HG02759 (cell line): ENCODE measurements at regions not wholly inside any gene's neighbourhood (a gene's known extent, or its start where the extent isn't known, plus 50 kb on each side); places are given as distances from the start of the nearest gene placed in this dataset.

Experiments
- ATAC-seq: cut with Tn5 transposase; IDR thresholded peaks from one replicate; pipeline ENCODE4 v1.9.1; 2021; ENCODE audit warnings: mild to moderate bottlenecking, moderate library complexity; ENCODE audit not compliant: unreplicated experiment

GRCh38 chr9:109912082-109912582 lies 132.1 kb downstream of the PALM2AKAP2 start:
- no peak for ATAC-seq

- ATAC-seq, result peak; percentile 44
Measured at GRCh38 chr9:109912726-109913460, 132.9 kb downstream of the PALM2AKAP2 start.

GRCh38 chr9:109913461-109913810 lies 133.4 kb downstream of the PALM2AKAP2 start:
- no peak for ATAC-seq

DNA sequence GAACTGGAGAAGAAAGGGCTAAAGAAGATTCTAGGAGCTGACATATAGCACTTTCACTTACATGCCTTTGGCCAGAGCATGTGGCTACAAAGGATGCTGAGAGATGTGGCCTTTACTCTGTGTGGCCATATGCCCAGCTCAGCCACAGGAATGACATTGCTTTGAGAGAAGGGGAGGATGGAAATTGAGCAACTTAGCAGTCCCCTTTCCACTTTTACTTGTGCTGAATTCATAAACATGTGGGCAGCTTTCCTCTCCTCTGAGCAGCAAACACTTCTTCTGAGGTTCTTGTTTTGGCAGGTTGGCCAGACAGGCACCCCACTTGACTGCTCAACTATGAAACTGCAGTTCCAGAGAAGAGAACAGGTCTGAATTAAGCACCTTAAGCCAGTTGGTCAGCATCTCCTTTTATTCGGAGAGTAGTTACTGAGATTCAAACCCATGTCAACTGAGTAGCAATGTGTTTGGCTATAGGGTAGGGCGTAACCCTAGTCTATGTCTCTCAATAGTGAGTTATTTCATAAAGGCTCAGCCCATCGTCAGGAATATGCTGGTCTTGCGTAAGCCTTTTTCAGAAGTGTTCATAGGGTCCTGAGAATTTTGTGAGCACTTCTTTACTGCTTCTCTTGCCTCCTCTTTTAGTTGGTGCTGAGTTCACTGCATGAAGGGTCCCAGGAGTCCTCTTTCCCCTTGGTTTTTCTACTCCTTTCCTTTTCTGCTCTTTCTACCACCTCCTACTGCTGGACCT lies 134.5 kb downstream of the PALM2AKAP2 start:
- ATAC-seq, result peak; percentile 61

GRCh38 chr9:109916316-109916715 lies 136.3 kb downstream of the PALM2AKAP2 start:
- no peak for ATAC-seq

- ATAC-seq, result peak; percentile 66
Measured at GRCh38 chr9:109918339-109919163, 138.6 kb downstream of the PALM2AKAP2 start.

DNA sequence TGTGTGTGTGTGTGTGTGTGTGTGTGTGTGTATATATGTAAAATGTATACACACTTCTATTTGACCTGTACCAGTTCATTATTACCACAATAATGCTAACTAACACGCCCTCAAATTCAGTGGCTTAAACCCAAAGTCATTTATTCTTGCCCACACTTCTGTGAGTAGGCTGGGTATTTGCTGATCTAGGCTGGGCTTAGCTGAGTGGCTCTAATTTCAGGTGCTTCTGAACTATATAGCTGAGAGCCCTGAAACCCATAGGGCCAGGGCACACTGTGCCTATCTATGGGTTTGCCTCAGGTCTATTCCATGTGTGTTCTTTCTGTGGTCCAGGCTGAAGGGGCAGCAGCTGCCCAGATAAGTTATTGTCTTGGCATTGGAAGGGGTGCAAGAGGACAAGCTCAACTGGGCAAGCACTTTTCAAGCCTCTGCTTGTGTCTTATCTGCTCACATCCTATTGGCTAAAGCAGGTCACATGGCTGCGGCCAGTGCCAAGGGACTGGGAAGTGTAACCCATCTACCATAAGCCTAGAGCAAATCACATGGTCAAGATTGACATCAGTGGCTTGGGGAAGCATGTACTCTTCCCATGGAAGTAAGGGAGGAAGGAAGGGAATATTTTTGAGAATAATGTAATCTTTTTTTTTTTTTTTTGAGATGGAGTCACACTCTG lies 139.9 kb downstream of the PALM2AKAP2 start:
- ATAC-seq, result no peak

DNA sequence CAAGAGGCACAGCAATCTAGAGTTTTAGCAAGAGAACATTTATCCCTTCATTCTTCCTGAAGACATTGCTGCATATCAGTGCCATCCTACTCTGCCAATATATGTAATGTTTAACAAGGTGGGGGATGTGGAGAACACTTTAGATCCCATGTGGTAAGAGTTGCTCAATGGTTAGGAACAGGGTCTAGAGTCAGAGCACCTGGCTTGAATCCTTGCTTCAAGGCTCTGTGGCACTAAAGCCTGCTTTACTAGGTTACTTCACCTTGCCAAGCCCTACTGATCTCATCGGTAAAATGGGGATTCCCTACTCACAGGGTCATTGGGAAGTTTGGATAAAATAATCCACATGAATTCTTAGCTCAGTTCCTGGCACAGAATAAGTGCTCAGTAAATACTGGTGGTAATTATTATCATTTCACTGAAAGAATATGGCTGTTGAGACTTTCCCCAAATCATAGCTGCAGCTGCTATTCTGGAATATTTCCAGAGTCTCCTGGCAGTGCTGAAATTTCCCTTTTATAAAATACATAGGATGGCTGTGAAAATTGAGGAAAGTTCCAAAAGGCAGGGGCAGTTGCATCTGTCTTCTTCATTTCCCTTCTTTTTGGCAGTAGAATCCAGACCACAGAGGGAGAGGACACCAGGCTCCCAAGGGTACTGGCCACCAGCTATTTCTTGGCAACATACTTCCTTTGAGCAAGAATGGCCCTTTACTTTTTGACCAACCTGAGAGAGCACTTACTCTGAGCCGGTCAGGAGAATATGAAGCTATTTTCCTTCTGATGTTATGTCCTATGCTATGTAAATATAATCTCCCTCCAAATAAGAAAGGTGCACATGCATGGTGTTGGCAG lies 142.8 kb downstream of the PALM2AKAP2 start:
- no peak for ATAC-seq

DNA sequence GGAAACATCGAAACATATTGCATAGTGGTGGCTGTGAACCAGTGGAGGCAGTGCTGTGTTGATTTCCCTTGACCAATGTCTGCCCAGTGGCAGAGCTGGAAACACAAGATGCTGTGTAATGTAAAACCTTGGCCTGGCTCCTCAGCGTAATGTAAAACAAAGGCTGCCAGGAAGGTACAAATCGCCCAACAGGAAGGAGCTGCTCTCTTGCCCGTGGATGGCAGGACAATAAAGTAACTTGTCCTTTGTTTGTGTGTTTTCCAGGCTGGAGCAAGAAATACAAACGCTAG lies 143.4 kb downstream of the PALM2AKAP2 start:
- ATAC-seq, result no peak

DNA sequence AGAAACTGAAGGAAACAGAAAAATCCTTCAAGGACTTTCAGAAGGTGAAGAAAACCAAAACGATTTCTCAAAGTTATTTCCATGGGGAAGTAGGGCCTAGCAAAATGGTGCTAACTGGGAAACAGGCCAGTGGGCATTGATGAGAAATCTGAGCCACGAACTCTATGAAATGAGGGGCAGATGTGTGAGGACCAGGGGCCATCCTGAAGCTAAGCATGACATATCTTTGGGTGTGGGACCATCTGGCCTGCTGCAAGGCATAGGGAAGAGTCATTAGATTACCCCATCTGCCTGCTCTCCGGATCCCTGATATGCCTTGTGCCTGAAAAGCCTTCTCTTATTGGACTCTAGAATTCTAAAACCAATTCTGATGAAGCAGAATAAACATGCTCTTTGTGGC lies 143.8 kb downstream of the PALM2AKAP2 start:
- ATAC-seq, result no peak

DNA sequence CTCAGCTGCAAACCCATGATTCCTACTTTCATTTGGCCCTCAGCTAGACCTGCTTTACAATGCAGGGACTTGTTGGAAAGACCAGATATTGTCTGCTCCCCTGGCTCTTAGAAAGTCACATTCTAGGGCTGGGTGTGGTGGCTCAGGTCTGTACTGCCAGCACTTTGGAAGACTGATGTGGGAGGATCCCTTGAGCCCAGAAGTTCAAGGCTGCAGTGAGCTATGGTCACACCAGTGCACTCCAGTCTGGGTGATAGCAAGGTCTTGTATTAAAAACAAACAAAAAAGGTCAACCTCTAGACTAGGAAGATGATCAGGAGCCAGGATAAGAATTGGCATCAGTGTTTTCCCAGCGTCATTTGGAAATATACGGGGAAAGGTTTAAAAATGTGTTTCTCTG lies 145.8 kb downstream of the PALM2AKAP2 start:
- no peak for ATAC-seq

- ATAC-seq, result no peak
Measured at GRCh38 chr9:109926421-109926869, 146.4 kb downstream of the PALM2AKAP2 start.

- no peak for ATAC-seq
Measured at GRCh38 chr9:109931623-109932022, 151.6 kb downstream of the PALM2AKAP2 start.

DNA sequence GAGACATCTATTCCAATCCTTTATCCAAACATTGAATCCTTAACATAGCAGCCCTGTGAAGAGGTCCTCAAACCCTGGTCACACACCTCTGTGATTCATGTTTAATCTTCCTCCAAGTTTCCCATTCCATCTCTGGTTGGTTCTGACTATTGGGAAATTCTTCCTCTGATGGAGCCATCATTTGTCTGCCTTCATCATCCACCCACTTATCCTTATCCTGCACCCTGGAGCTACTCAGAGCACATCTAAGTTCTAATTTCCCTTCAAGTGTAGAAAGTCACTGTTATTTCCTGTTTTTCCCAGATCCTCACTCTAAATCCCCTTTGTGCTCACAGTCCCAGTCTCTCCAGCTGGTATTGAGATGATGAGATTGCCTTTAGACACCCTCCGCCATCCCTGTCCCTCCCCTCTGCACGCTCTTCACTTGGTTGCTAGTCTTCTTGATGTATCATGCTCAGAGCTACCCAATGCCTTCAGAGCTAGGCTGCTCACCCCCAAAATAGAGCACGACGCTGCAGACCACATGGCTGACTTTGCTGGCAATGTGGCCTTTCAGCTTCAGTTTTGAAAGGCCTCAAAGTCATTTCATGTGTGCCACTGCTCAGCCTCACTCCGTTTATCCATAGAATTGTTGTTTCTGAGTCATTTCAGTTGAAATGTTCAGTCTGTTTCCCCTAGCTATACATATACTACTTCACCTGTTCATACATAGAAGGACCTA lies 154.3 kb downstream of the PALM2AKAP2 start:
- ATAC-seq, result peak; percentile 60

DNA sequence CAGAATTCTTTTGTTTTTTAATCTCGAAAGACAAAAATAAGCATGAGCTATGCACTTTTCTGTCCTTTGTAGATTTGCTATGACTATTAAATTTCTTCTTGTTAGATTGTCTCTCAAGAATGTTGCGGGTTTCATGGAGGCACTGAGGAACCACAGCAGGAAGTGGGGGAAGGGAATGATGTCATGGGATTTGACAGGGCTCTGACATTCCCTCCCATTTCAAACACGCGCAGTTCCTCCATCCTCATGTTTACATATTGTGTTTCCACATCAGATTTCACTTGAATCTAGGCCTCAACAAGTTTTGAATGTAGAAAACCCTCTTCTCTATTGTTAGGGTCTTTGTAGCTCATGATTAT lies 154.8 kb downstream of the PALM2AKAP2 start:
- no peak for ATAC-seq

GRCh38 chr9:109935406-109936087 lies 155.5 kb downstream of the PALM2AKAP2 start:
- ATAC-seq, result peak; percentile 52

DNA sequence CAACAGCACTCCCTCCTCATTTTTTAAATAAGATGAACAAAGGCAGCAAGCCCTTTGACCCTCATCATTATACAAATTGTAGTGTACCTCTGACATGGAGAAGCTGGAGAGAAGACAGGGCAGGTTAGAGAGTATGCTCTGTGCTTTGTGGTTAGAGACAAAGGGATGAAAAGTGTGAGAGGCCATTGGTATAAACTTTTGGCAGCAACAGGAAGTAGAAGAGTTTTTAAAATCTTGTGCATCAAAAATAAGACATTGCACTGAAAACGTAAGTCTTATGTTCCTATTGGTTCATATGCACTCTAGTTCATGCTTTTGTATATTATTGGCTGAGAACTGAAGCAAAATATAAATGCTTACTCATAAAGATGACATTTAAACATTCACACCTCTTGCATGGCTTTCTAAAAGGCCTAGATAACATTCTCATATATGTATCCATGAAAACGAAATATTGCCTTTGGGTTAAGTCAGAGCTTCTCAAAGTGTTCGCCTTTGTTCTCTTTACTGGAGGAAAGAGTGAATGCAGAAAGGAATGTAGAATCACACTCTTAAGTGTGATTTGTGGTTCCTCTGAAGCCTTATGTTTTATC lies 158.0 kb downstream of the PALM2AKAP2 start:
- ATAC-seq, result no peak

GRCh38 chr9:109939698-109940342 lies 159.8 kb downstream of the PALM2AKAP2 start:
- no peak for ATAC-seq
